ENCODE measurements at regions not wholly inside any gene's neighbourhood (a gene's known extent, or its start where the extent isn't known, plus 50 kb on each side); places are given as distances from the start of the nearest gene placed in this dataset.

- DNase-seq (ENCODE audit: low read depth in 4 of 4, low spot score in 3 of 4), result no peak
Observed at GRCh38 chr1:83015163-83015562, 983.8 kb downstream of the TTLL7 start.

GRCh38 chr1:83012950-83013349, 986.0 kb downstream of the TTLL7 start:
- no peak for DNase-seq (ENCODE audit: low read depth in 4 of 4, low spot score in 3 of 4)

- no peak for DNase-seq (ENCODE audit: low read depth in 4 of 4, low spot score in 3 of 4)
Observed at GRCh38 chr1:83011265-83011664, 987.7 kb downstream of the TTLL7 start.

- no peak for DNase-seq (ENCODE audit: low read depth in 4 of 4, low spot score in 3 of 4)
Observed at GRCh38 chr1:83006271-83006670, 992.7 kb downstream of the TTLL7 start.

GRCh38 chr1:83000286-83000685, 998.6 kb downstream of the TTLL7 start:
- DNase-seq (ENCODE audit: low read depth in 4 of 4, low spot score in 3 of 4), result no peak

- DNase-seq (ENCODE audit: low read depth in 4 of 4, low spot score in 3 of 4), result no peak
Observed at GRCh38 chr1:82995951-82996350, 1003.0 kb downstream of the TTLL7 start.

GRCh38 chr1:82994616-82995263, 1004.2 kb downstream of the TTLL7 start:
- DNase-seq (ENCODE audit: low read depth in 4 of 4, low spot score in 3 of 4), result no peak

- DNase-seq (ENCODE audit: low read depth in 4 of 4, low spot score in 3 of 4), result no peak
Observed at GRCh38 chr1:82991569-82991968, 1007.4 kb downstream of the TTLL7 start.

GRCh38 chr1:82979593-82980236, 1019.2 kb downstream of the TTLL7 start:
- DNase-seq (ENCODE audit: low read depth in 4 of 4, low spot score in 3 of 4), result no peak

GRCh38 chr1:82978461-82979324, 1020.2 kb downstream of the TTLL7 start:
- no peak for DNase-seq (ENCODE audit: low read depth in 4 of 4, low spot score in 3 of 4)

GRCh38 chr1:82972841-82973553, 1025.9 kb downstream of the TTLL7 start:
- no peak for DNase-seq (ENCODE audit: low read depth in 4 of 4, low spot score in 3 of 4)

- DNase-seq (ENCODE audit: low read depth in 4 of 4, low spot score in 3 of 4), result no peak
Observed at GRCh38 chr1:82969340-82969739, 1029.6 kb downstream of the TTLL7 start.

GRCh38 chr1:82962658-82963057, 1036.3 kb downstream of the TTLL7 start:
- no peak for DNase-seq (ENCODE audit: low read depth in 4 of 4, low spot score in 3 of 4)

GRCh38 chr1:82950606-82951200, 1048.2 kb downstream of the TTLL7 start:
- DNase-seq (ENCODE audit: low read depth in 4 of 4, low spot score in 3 of 4), result no peak

GRCh38 chr1:82948386-82948785, 1050.5 kb downstream of the TTLL7 start:
- no peak for DNase-seq (ENCODE audit: low read depth in 4 of 4, low spot score in 3 of 4)

GRCh38 chr1:82947278-82947677, 1051.7 kb downstream of the TTLL7 start:
- DNase-seq (ENCODE audit: low read depth in 4 of 4, low spot score in 3 of 4), result no peak

- DNase-seq (ENCODE audit: low read depth in 4 of 4, low spot score in 3 of 4), result no peak
Observed at GRCh38 chr1:82946096-82946605, 1052.8 kb downstream of the TTLL7 start.

- DNase-seq (ENCODE audit: low read depth in 4 of 4, low spot score in 3 of 4), result no peak
Observed at GRCh38 chr1:82944822-82945221, 1054.1 kb downstream of the TTLL7 start.

- DNase-seq (ENCODE audit: low read depth in 4 of 4, low spot score in 3 of 4), result no peak
Observed at GRCh38 chr1:82934074-82934473, 1064.9 kb downstream of the TTLL7 start.

GRCh38 chr1:82932727-82933126, 1066.2 kb downstream of the TTLL7 start:
- no peak for DNase-seq (ENCODE audit: low read depth in 4 of 4, low spot score in 3 of 4)
